ENCODE measurements at regions not wholly inside any gene's neighbourhood (a gene's known extent, or its start where the extent isn't known, plus 50 kb on each side); places are given as distances from the start of the nearest gene placed in this dataset.

DNA sequence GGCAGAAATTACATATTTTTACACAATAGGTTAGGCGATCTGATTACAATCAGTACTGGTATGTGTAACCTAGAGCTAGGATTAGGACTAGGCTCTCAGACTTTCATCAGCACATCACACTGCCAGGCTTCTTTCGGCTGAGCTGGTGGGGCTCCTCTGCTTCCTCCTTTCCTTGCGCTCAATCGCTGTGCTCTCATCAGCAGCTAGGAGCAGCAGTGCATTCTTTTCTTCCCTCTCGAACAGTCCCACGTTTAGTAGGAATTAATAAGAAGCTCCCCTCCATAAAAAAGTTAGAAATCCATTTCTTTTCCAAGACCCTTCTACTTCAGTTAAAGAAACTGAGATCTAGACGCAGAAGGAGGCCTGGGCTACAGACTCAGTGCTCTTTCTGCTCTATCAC lies 350.4 kb downstream of the SPRY1 start:
- DNase-seq (ENCODE audit: low read depth): no peak

DNA sequence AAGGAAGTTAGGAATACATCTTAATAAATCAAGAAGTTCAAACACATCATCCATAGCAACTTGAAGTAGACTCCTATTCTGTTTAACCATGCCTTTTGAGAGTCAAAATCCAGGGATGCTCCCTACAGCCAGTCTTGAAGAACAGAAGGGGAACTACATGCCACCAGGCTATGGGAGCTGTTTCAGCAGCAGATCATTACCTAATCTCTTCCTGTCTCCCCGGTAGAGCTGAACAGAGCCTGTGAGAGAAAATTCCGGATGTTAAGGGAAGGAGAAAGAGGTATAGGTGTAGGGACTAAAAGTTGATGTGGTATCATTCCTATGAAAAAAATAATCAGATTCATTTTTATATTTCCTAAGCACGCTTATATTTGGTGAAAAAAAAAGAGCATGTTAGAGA lies 352.2 kb downstream of the SPRY1 start:
- no peak for DNase-seq (ENCODE audit: low read depth)

DNA sequence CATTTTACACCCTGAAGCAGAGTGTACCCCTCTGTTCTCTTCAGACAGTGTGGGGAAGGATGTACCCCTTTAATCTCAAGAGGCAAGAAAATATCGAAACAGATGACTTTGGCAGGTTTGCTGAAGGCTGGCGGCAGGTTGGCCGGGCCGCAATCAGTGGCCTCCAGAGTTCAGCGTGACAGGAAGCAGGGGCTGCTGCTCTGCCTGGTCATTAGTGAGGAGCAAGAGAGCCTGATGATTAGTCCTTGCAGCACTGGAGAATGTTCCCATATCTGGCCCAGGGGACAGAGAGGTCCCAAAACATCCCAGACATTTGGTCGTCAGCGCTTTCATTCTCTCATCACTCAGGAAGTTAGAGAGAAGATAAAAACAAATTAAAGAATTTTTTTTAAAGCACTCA lies 352.8 kb downstream of the SPRY1 start:
- no peak for DNase-seq (ENCODE audit: low read depth)

DNA sequence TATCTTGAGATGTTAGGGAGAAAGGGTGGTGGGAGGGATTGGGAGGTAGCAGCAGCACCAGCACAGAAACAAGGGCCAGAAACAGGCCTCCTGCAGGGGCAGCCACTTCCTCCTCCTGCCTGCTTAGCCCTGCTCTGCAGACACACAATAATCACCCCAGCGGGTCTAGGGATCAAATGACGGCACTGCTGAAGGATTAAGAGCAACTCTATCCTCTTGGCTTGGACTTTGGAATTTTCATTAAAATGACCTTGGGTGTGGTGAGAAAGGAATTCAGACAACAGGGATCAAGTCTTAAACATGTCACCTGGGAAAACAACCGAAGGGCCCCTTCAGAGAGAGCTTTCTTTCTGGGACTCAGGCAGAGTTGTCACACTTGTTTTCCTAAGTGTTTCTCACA lies 353.4 kb downstream of the SPRY1 start:
- no peak for DNase-seq (ENCODE audit: low read depth)

DNA sequence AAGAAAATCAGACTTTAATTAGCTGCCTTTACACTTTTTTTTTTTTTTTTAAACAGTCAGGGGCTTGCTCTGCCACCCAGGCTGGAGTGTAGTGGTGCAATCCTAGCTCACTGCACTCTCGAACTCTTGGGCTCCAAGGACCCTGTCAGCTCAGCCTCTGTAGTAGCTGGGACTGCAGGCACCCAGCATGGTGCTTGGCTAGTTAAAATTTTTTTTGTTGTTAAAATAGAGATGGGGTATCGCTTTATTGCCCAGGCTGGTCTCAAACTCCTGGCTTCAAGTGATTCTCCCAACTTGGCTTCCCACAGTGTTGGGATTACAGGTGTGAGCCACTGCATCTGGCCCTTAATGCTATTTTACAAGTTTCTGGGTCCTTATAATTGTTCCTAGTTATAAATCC lies 359.1 kb downstream of the SPRY1 start:
- no peak for DNase-seq (ENCODE audit: low read depth)

DNA sequence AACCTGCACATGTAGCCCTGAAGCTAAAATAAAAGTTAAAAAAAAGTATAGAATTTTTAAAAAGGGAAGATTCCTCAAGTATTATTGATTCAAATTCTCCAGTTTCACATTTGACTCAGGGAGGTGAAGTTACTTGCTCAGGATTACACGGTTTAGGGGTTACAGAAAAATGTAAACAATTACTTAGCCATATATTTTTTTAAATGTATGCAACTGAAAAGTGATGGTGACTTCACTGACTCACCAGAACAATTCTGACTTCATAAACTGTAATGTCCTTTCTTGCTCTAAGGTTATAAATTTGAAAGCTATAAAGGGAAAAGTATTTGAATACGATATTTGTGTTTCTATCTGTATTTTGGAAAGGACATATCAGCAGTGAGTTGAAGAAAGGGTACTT lies 371.2 kb downstream of the SPRY1 start:
- DNase-seq (ENCODE audit: low read depth): no peak

DNA sequence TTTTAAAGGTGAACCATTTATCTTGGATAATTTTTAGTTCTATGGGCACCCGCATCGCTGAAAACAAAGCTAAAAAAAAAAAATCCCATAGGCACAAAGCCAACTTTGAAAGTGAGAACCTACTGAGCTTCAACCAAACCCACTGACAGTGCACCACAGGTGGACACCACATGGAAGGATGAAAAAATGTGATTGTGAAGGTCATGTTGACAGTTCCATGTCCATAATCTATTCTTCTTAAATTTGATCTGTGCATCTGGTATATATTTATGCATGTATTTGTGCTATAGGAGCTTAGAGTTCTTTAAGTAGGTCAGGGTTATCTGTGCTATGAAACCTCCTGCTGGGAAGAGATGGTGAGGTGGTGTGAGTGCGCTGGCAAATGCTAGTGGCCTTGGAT lies 374.3 kb downstream of the SPRY1 start:
- no peak for DNase-seq (ENCODE audit: low read depth)

DNA sequence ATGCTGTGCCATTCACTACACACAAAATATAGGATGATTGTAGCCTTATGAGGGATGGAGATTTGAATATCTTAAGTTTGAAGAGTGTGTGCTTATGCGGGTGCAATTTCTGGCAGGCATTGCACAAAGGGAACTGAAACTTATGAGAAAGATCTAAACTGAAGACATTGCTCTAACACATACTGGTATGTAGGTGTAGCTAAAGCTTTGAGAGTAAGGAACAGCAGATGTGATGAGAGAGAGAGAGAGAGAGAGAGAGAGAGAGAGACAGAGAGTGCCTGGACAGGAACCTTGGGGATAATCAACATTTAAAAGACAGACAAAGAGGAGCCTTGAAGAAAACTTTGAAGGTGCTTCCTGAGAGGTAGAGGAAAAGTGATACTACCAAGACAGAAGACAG lies 379.7 kb downstream of the SPRY1 start:
- no peak for DNase-seq (ENCODE audit: low read depth)

DNA sequence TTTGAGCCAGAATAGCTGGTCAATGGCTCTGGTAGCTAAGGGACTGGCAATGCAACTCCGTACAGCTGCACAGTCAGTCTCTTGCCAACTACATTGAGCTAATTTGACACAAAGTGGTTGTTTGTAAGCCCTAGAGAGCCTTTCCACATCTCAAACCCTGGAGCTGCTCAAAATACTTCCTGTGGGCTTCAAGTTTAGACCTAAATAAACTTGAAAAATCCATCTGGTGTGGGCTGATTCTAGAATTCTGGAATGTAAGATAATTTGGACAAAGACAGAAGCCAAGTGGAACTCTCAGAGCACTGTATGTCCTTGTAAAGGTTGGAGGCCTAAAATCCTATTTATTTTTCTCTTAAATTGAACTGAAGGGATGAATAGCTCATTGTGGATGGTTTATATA lies 380.8 kb downstream of the SPRY1 start:
- DNase-seq (ENCODE audit: low read depth): no peak

DNA sequence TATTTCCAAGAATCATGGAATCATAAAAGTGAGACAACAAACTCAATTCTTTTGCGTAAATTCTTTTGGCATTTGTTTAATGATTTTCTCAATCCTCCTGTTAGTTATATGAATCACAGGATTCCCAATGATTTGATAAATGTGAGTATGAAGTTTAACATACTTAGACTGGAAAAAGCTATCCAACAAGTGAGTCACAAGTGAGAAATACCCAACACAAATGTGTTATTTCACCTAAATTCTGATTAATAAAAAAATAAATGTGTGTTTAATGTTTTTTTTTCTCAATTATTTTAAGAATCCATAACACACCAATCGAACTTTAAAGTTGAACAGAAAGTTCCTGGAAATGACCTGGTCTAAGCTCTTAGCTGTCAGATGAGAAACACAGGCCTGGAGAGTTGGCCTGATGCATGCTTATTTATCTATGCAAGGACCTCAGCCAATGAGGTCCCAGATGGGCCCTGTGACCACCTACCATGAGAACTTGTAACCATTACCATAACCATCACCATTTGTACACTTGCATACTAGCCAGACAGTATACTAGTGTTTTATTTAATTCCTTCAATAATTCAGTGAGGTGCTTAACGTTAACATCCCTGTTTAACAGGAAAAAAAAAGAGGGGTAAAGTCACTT lies 386.7 kb downstream of the SPRY1 start:
- DNase-seq (ENCODE audit: low read depth): no peak

DNA sequence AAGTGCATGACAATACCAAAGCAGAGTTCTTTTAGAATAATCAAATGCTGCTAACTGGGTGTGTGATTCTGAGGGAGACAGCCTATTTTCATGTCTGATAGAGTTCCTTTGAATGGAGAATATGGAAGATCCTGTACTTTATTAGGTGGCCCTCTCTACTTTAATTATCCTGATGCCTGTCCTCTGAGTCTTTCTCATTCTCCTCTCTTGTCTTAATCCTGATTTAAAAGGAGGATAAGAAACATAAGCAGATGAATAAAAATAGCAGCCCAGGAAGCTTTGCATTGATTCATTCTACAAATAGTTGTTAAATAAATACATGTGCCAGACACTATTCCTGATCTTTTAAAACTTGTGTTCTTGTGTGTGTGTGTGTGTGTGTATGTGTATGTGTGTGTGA lies 387.3 kb downstream of the SPRY1 start:
- DNase-seq (ENCODE audit: low read depth): no peak

DNA sequence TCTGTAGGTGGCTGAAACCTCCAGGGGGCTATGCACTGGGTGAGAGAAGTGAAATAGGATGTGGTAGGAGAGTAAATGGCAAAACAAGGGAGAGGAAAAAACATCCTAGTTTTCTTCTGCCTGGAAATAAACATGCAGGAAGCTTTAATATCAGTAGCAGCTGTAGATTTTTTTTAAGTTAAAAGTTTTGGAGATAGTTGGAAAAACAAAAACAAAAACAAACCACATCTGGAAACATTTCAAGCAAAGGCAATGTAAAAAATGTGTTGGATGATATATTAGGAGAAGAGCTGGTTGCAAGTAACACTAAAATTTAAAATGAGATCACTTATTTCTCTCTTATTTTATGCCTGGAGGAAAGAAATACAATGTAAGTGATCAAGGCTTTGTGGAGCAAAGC lies 388.0 kb downstream of the SPRY1 start:
- DNase-seq (ENCODE audit: low read depth): no peak

DNA sequence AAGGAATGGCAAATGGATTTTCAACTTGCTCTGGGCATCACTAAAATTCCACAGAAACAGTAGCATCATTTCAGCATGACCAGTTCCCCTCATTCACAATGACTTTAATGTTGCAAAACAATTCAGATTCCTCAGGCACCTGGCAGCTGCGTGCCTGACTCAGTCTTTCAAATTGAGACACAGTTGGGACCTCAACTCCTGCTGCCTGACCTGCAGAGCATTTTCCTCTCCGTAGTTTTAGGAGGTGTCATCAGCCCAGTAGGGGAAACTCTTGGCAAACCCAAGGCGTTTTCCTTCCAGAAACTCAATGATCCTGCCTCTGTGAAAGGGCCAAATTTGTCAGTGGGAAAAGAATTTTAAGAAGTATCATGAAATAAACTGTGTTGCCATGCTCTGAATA lies 388.9 kb downstream of the SPRY1 start:
- peak; percentile 56 for DNase-seq (ENCODE audit: low read depth)

DNA sequence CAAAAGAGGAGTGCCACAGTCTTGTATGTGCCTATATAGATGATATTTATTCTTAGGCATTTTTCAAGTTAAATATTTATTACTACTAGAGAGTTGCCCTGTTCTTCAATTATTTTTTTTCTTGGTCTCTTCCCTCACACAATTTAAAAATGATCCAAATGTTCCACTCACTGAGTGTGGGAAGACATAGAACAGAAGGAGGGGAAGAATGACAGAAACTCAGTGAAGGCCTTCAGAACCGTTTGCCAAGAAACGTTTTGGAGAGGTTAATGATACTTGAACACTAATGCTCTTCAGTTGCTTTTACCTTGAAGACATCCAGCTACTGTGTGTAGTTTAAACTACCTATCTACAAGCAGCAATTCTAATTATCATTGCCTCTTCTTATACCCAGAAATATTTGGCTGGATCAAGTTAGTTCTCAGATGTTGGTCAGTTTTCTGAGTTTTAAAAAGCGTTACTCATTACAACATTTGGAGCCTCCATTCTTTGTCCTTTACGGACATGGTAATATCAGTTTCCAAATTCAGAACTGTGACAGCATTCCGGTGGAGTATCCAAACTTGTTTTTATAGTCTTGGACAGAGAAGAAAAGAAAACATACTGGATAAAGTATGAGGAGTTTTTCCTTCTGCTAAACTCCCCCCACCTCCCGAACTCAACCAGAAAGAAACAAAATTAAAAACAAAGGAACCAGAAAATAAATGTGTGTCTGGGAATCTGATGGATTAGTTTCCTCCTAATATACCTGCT lies 389.7 kb downstream of the SPRY1 start:
- DNase-seq (ENCODE audit: low read depth): no peak

DNA sequence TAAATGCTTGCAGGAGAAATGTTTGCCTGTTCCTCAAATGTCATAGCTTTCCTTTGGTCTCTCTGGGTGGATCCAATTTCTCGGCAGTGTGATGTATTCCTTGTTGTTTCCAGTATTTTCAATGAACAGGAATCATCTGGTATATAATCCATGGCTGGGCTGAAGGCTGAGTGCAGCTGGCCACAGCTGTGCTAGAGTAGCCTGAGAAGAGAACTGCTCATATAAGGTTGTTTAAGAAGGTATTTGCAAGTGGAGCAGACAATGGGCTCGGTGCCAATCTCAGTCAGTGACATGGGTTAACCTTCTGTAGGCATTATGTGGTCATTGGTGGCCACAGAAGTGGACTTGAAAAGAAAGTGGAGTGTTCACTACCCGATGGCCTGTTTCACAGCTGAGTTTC lies 390.3 kb downstream of the SPRY1 start:
- no peak for DNase-seq (ENCODE audit: low read depth)

DNA sequence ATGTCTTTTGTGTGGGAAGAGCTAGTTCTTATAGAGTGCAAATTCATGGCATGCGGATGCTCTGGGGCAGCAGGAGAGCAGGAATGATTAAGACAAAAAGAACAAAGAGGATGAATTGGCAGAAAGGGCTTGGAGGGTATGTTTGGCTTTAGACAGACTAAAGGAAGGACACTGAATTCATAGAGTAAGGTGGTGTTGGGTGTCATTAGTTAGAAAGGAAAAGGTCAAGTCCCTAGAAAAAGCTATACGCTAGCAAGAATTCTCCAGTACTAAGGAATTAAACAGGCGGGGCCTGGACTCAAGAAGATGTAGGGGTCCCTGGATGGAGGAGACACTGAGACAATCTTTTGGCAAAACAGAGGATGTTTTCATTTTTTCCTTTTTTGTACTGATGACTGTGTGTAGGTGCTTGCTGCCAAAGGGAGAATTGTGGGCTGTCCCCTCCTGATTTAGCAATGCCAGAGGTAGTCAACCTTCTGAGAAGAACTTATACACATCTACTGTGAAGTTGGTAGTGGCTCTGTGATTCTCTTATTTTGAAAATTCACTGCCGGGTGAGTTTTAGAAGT lies 391.0 kb downstream of the SPRY1 start:
- no peak for DNase-seq (ENCODE audit: low read depth)

DNA sequence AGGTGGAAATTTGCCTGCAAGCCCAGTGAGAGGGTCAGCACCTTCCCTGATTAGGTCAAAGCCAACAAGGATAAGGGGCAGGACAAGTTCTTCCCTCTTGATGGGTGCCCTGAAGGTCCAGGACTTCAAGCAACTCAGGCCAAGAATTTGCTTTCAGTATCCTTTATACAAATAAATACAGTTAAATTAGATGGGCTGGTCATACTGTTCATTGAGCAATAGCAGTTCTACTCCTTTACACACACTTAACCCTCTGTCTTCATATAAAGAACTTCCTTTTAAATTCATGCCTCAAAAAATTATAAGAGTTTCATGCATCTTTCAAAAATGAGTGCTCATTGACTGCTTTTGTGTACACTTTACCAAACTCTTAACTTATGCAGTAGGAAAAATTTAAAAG lies 392.0 kb downstream of the SPRY1 start:
- DNase-seq (ENCODE audit: low read depth): no peak

DNA sequence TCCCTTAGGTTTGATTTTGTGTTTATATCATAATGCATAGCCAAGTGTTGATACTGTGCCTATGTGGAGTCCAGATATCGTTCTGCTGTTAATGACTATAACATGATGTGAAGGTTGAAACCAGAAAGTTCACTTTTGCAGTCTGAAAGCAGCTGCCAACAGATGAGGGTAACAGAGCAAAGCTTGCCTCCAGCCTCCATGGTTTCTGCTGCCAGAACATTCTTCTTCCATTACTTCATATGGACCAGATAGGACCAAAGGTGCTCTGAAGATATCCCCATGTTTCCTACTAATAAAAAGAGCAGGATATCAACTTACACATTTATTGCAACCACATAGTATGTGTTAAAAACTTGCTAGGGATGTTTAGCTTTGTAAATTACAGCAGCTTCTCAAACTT lies 394.1 kb downstream of the SPRY1 start:
- no peak for DNase-seq (ENCODE audit: low read depth)

DNA sequence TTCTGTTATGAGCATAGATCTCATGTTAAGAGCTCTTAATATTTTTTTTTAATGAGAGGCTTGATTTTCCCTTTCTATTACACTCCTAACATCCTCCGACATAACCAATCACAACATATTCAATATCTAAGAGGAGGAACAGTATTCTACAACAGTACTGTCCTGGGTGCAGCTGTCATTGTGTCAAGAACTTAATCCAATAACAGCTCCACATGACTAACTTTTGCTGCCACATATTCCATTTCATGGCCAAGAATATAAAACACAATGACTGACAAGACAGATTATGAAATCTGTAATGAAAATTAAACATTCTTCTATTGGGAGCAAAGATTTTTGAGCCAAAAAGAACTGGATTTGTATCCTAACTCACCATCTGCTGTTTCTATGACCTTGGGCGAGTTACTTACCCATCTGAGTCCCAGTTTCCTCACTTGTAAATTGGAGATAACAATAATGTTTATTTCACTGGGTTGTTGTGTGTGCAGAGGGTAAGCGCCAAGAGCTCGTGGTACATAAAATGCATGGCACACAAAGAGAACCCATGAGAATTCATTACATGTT lies 405.6 kb downstream of the SPRY1 start:
- no peak for DNase-seq (ENCODE audit: low read depth)

DNA sequence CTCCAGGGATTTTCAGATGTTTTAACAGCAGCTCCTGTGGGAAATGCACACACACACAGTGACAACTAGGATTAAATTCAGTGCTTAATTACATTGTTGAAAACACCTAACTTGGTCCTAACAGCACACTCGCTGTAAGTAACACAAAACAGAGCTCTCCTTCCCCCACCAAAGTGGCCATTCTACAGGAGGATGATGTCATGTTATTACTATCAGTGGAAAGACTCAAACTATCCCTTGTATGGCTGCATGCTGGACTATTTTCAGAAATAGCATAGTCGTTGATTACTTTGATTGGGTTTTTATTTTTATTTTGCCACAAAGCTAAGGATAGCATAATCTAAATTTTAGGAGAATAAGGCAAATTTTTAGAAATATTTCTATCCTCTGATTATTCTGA lies 406.3 kb downstream of the SPRY1 start:
- no peak for DNase-seq (ENCODE audit: low read depth)

DNA sequence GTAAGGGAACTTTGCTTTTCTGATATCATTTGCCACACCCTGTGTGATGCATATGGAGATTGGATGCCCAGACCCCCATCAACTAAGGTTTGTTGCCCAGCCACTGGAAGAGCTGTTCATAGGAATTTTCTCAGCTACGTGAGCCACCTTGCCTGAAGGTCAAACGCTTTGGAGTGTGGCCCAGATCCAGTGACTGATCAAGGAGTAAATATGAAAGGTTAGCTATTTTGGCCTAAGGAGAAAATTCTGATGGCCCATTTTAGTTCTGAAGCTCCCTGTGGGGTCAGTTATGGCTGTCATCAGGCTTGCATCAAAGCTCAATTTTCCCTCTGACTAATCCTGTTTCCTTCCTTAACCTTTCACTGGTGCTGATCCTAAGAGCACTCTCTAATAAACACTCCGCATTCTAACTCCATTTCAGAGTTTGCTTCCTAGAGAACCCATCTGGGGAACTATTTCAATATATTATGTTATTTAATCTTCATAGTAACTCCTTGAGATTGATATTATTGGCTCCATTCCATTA lies 407.7 kb downstream of the SPRY1 start:
- DNase-seq (ENCODE audit: low read depth): no peak

DNA sequence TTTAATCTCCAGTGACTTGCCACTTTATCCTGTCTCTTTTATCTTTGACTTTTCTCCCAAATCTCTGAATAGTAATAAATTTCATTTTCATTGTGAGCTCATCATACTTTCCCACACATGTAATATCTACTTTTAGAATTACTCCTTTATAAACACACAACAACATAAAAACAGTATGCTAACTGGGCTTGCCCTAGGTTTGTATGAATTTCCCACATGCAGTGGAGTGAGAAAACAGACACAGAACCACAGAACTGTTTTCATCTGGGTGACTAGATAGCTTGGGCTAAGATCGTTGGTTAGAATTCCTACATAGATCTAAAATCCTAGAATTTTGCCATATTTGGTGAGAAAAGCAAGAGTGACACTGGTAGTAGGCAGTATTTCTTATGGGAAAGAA lies 409.5 kb downstream of the SPRY1 start:
- no peak for DNase-seq (ENCODE audit: low read depth)

DNA sequence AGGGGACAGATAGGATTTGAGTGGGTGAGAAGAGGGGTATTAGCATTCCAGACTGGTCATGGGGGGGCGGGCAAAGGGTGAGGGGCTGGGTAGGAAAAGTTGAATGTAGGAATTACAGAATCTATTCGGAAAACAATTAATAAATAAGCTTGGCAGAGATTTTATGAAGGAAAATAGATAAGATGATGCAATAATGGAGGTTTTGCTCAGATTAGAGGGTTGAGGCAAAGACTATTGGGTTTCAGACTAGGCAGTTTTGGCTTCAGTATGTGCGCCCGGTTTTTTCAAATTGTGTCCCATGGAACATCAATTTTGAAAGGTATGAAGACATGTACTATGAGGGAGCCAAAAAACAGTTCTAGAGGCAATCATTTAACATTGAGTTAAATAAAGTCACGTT lies 410.6 kb downstream of the SPRY1 start:
- DNase-seq (ENCODE audit: low read depth): no peak
